GM21423 (cell line): ENCODE measurements at regions not wholly inside any gene's neighbourhood (a gene's known extent, or its start where the extent isn't known, plus 50 kb on each side); places are given as distances from the start of the nearest gene placed in this dataset.
"Not testable (repeated sequence)": the region's sequence is repeated elsewhere in the genome, so short reads cannot be mapped to it uniquely, and the experiment has no call there.

Source experiments
- ATAC-seq: cut with Tn5 transposase; IDR thresholded peaks from one replicate; pipeline ENCODE4 v1.9.1; 2021; ENCODE audit warnings: mild to moderate bottlenecking, moderate library complexity; ENCODE audit not compliant: unreplicated experiment

DNA sequence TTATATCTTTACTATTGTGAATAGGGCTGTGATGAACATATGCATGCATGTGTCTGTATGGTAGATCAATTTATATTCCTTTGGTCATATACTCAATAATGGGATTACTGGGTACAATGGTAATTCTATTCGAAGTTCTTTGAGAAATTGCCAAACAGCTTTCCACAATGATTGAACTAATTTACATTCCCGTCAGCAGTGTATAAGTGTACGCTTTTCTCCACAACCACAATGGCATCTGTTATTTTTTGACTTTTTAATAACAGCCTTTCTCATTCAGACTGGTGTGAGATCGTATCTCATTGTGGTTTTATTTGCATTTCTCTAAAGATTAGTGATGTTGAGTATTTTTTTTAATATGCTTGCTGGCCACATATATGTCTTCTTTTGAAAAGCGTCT, 439.4 kb upstream of the KLHL4 start:
- ATAC-seq, result no peak

DNA sequence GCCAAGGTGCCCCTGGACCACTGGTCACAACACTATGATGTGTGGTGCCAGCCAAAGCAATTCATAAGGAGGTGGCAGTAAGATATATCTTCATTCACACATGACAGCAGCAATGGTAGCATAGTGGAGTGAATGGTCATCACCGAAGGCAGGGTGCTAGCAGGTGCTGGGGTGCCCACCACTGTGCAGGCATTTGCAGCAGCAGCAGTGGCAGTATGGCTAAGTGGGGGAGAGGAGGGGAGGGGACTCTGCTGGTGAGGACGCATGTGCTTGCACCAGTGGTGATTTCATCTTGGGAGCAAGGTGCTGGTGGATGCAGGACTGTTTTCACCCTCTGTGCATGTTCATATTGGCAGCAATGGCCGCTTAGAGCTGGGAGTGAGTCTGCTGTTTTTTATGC, 419.1 kb upstream of the KLHL4 start:
- ATAC-seq, result no peak

DNA sequence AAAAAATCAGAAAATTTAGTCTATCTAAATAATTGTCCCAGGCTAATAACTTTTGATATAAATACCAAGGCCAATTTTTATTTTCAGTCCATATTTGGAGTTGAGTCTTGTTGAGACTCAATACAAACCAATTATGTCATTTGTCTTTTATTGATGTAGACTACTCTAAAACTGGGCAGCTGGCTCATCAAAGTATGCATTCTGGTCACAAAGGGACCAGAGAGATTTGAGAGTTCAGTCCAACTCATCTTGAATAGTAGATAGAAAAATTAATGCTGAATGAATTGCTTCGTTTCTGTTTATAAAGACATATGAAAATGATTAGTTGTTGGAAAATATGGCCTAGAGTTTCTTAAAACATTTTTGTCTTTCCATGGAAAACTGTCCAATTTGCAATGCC, 412.5 kb upstream of the KLHL4 start:
- no peak for ATAC-seq

DNA sequence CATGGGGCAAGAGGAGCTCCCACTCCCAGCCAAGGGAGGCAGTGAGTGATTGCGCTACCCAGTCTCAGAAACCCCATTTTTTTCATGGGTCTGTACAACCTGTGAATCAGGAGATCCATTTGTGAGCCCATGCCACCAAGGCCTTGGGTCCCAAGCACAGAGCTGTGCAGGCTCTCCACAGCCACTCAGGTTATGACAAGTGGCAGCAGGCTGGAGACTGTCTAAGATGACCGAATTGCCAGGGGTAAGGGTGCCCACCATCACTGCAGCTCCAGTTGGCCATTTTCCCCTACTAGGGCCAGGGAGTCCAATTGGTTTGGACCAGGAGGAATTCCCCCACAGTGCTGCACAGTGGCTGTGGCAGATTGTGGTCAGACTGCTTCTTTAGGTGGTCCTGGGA, 407.5 kb upstream of the KLHL4 start:
- no peak for ATAC-seq

DNA sequence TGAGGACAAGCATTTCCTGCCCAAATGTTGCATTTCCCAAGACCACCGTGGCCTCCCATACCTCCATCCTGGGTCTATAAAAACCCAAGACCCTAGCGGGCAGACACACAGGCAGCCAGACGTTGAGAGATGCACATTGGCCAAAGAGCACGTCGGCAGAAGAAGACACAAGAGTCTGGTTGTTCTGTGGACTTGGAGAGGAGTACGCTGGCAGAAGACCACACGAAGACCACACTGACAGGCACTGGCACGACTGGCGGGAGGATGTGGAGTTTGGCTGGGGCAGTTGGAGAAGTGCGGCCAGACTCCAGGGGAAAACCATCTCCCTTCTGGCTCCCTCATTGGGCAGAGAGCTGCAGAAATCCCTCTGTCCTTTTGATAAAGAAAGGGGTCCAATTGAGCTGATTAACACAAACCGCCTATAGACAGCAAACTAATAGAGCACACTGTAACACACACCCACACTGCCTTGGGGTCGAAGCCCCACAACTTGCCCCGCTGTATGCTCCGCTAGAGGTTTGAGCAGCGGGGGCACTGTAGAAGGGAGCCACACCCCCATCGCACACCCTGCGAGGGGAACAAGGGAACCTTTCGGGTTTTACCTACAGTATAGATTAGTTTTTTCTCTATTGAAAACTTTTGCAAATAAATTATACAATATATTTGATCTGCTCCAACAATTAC, 376.7 kb upstream of the KLHL4 start:
- no peak for ATAC-seq

DNA sequence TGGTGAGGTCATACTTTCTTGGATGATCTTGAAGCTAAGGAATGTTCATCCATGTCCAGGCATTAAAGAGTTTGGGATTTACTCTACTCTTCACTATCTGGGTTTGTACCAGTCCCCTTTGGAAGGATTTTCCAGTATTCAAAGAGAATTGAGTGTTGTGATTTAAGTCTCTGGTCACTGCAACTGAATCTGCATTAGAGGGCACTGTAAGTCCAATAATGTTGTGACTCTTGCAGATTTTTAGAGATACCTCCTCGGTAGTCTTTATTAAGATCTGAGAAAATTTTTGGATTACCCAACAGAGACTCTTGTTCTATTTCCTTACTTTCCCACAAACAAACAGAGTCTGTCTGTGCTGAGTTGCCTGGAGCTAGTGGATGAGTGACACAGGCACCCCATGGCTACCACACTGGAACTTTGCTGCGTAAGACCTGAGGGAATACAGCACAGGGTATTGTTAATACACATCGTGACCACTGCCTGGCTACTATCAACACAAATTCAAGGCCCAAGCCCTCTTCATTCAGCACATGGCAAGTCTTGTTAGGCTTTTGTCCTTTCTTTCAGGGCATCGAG, 357.1 kb upstream of the KLHL4 start:
- no peak for ATAC-seq

DNA sequence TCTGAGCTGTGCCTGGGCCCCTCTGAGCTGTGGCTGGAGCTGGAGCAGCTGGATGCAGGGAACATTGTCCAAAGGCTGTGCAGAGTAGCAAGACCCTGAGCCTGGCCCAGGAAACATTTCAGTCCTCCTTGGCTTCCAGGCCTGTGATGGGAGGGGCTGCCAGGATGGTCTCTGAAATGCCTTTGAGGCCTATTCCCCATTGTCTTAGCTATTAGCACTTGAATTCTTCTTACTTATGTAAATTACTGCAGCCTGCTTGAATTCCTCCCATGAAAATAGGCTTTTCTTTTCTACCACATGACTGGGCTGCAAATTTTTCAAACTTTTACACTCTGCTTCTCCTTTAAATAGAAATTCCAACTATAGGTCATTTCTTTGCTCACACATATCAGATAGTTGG, 349.8 kb upstream of the KLHL4 start:
- ATAC-seq, result no peak

DNA sequence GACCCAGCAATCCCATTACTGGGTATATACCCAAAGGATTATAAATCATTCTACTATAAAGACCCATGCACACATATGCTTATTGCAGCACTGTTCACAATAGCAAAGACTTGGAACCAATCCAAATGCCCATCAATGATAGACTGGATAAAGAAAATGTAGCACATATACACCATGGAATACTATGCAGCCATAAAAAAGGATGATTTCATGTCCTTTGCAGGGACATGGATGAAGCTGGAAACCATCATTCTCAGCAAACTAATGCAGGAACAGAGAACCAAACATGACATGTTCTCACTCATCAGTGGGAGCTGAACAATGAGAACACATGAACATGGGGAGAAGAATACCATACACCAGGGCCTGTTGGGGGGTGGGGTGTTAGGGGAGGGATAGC, 339.6 kb upstream of the KLHL4 start:
- ATAC-seq, result not testable (repeated sequence)
